Keratinocyte (primary cell): ENCODE measurements at regions not wholly inside any gene's neighbourhood (a gene's known extent, or its start where the extent isn't known, plus 50 kb on each side); places are given as distances from the start of the nearest gene placed in this dataset.

ENCODE experiments used
- DNase-seq: peaks from one replicate; pipeline ENCODE4 v3.0.0-alpha.2; 2011; ENCODE audit warnings: low read depth, missing footprints, low spot score
- FAIRE-seq: peaks from 2 replicates; lab custom pipeline; 2011; peaks lifted over from hg19 to GRCh38; lab: Jason Lieb, UNC
- H2AFZ ChIP-seq: 2 replicates; pipeline ENCODE4 v1.6.0; 2012; ENCODE audit warnings: low read length, control low read depth, inconsistent platforms; ENCODE audit not compliant: control insufficient read depth
- H3K27ac ChIP-seq: 2 replicates; pipeline ENCODE4 v1.5.1; 2011; ENCODE audit warnings: low read length; ENCODE audit not compliant: control insufficient read depth, insufficient read depth
- H3K27me3 ChIP-seq: 3 replicates; pipeline ENCODE4 v1.6.0; 2011; ENCODE audit warnings: low read length; ENCODE audit not compliant: control insufficient read depth, insufficient read depth; ENCODE audit errors: extremely low read depth
- H3K36me3 ChIP-seq, 2 experiments: 2 replicates in 1 of 2; 3 replicates in 1 of 2; pipeline ENCODE4 v1.5.1; 2011; ENCODE audit warnings: low read length in 2 of 2, mild to moderate bottlenecking in 1 of 2; ENCODE audit not compliant: control insufficient read depth in 2 of 2, insufficient read depth in 2 of 2; ENCODE audit errors: extremely low read depth in 1 of 2
- H3K4me1 ChIP-seq: 3 replicates; pipeline ENCODE4 v1.5.1; 2011; ENCODE audit warnings: low read length; ENCODE audit not compliant: control insufficient read depth, insufficient read depth; ENCODE audit errors: extremely low read depth
- H3K4me2 ChIP-seq: 3 replicates; pipeline ENCODE4 v1.6.0; 2011; ENCODE audit warnings: low read depth, low read length; ENCODE audit not compliant: control insufficient read depth, insufficient read depth; ENCODE audit errors: extremely low read depth
- H3K4me3 ChIP-seq, 3 experiments: fragments of 200-600 bp in 1 of 3; sonication (generic) in 1 of 3; 2 replicates in 2 of 3; 3 replicates in 1 of 3; pipeline ENCODE4 v1.5.1; 2011 to 2016; ENCODE audit warnings: low read length in 3 of 3, mild to moderate bottlenecking in 3 of 3, control low read depth in 2 of 3, inconsistent platforms in 1 of 3, low read depth in 1 of 3, mixed read lengths in 1 of 3, mixed run types in 1 of 3, moderate library complexity in 1 of 3; ENCODE audit not compliant: control insufficient read depth in 2 of 3, insufficient read depth in 2 of 3; ENCODE audit errors: extremely low read depth in 1 of 3
- H3K79me2 ChIP-seq: 2 replicates; pipeline ENCODE4 v1.6.0; 2012; ENCODE audit warnings: low read length; ENCODE audit not compliant: control insufficient read depth, insufficient read depth
- H3K9ac ChIP-seq: 3 replicates; pipeline ENCODE4 v1.6.0; 2011; ENCODE audit warnings: low read length; ENCODE audit not compliant: control insufficient read depth, insufficient read depth; ENCODE audit errors: extremely low read depth
- H3K9me1 ChIP-seq: 3 replicates; pipeline ENCODE4 v1.6.0; 2011; ENCODE audit warnings: low read length; ENCODE audit not compliant: control insufficient read depth, insufficient read depth; ENCODE audit errors: extremely low read depth
- H3K9me3 ChIP-seq: 2 replicates; pipeline ENCODE4 v1.5.1; 2012; ENCODE audit warnings: low read depth, low read length; ENCODE audit not compliant: control insufficient read depth
- H4K20me1 ChIP-seq: 3 replicates; pipeline ENCODE4 v1.6.0; 2011; ENCODE audit warnings: low read length; ENCODE audit not compliant: control insufficient read depth, insufficient read depth; ENCODE audit errors: extremely low read depth
- EZH2 ChIP-seq: IDR thresholded peaks from one replicate; pipeline ENCODE4 v1.6.1; 2012; ENCODE audit warnings: inconsistent platforms, mild to moderate bottlenecking, low read length, moderate library complexity
- dilution Hi-C: fragments of 300-500 bp; cut with MboI; formaldehyde crosslinking; loops from one replicate; pipeline ENCODE4 v1.7.0; 2020; ENCODE audit warnings: low sequenced_read_pairs; ENCODE audit not compliant: extremely low pct_ligation_motif_present
- TF ChIP-seq, protein P1 (sequence below), 3 experiments: IDR thresholded peaks in 1 of 3; conservative IDR thresholded peaks in 1 of 3; optimal IDR thresholded peaks in 1 of 3; 2 replicates in 2 of 3; 3 replicates in 1 of 3; pipeline versions ENCODE3 to v1.5.1; 2011; ENCODE audit warnings: low read length in 3 of 3, mild to moderate bottlenecking in 3 of 3, moderate library complexity in 2 of 3, control low read depth in 1 of 3, inconsistent platforms in 1 of 3; ENCODE audit not compliant: insufficient read depth in 2 of 3; ENCODE audit errors: extremely low read depth in 1 of 3

DNA sequence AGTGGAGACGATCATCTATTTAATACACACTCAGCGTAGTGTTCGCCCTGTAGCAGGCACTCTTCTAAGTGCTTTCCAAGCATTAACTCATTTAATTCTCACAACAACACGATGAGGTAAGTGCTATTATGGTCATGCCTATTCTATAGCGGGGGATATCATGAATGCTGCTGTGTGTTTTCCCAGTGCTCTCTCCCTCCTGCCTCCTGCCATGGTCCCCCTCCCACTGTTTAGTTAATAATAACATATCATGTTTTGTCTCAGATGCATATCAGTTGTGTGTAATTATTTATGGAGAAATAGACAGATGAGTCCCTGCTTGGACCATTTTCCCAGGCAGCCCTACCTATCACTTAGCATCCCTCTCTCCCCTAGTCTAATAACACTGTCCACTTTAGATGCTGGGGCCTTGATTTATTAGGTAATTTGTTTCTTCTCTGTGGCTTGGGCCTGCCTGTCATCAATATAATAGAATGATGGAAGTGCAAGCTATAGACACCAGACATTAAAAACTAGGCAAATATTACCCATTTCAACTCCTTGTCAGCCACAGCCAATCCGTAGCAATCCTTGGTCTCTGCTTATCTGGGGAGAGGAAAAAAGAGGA is 122.9 kb upstream of the TLE3 start:
- Histone ChIP-seq H4K20me1 (no peaks in the 10 kb centered on the region), H3K79me2 (no peaks in the 10 kb centered on the region), H3K9ac (no peak overlapping the region), H3K4me1 (no peaks in the 10 kb centered on the region), H3K36me3 (no peaks in the 10 kb centered on the region), H2AFZ (no peak overlapping the region), H3K4me3 (no peak overlapping the region), H3K27me3 (peaks cover 24% of the 10 kb centered on the region), H3K9me3 (no peaks in the 10 kb centered on the region), H3K9me1 (no peaks in the 10 kb centered on the region), H3K27ac (no peak overlapping the region), H3K4me2 (no peak overlapping the region)
- FAIRE-seq (no peak), DNase-seq (no peak)
- TF ChIP-seq EZH2 = no peak
- TF ChIP-seq, protein P1, sequence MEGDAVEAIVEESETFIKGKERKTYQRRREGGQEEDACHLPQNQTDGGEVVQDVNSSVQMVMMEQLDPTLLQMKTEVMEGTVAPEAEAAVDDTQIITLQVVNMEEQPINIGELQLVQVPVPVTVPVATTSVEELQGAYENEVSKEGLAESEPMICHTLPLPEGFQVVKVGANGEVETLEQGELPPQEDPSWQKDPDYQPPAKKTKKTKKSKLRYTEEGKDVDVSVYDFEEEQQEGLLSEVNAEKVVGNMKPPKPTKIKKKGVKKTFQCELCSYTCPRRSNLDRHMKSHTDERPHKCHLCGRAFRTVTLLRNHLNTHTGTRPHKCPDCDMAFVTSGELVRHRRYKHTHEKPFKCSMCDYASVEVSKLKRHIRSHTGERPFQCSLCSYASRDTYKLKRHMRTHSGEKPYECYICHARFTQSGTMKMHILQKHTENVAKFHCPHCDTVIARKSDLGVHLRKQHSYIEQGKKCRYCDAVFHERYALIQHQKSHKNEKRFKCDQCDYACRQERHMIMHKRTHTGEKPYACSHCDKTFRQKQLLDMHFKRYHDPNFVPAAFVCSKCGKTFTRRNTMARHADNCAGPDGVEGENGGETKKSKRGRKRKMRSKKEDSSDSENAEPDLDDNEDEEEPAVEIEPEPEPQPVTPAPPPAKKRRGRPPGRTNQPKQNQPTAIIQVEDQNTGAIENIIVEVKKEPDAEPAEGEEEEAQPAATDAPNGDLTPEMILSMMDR (optimal IDR thresholded peaks at IDR 0.05 in 1 of 3, IDR thresholded peaks at IDR 0.05 in 1 of 3, conservative IDR thresholded peaks at IDR 0.05 in 1 of 3; ENCODE audit: extremely low read depth in 1 of 3, insufficient read depth in 2 of 3, low read length in 3 of 3) = no peak
- dilution Hi-C loops = no loop called here

DNA sequence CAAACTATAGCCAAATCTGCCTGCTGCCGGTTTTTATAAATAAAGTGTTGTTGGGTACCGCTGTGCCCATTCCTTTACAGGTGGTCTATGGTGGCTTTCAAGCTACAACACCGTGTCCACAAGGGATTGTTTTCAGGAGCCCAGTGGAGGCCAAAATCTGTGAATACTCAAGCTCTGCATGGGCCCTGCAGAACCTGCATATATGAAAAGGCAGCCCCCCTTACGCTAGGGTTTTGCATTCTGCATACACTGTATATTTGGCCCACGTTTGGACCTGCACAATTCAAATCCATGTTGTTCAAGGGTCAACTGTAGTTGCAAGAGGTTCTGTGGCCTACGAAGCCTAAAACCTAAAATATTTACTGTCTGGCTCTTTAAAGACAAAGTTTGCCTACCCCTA is 122.2 kb upstream of the TLE3 start:
- Histone ChIP-seq H3K27me3 (peaks cover 18% of the 10 kb centered on the region), H3K4me2 (no peak overlapping the region), H3K36me3 (no peaks in the 10 kb centered on the region), H3K9me1 (no peaks in the 10 kb centered on the region), H3K4me3 (no peak overlapping the region), H3K4me1 (no peaks in the 10 kb centered on the region), H3K79me2 (no peaks in the 10 kb centered on the region), H3K9ac (no peak overlapping the region), H2AFZ (no peak overlapping the region), H3K27ac (no peak overlapping the region), H4K20me1 (no peaks in the 10 kb centered on the region), H3K9me3 (no peaks in the 10 kb centered on the region)
- dilution Hi-C loops = no loop called here
- DNase-seq = no peak
- TF ChIP-seq EZH2 = no peak
- no peak for FAIRE-seq
